ENCODE measurements at regions not wholly inside any gene's neighbourhood (a gene's known extent, or its start where the extent isn't known, plus 50 kb on each side); places are given as distances from the start of the nearest gene placed in this dataset.
"Not testable (repeated sequence)": the region's sequence is repeated elsewhere in the genome, so short reads cannot be mapped to it uniquely, and the experiment has no call there.

DNA sequence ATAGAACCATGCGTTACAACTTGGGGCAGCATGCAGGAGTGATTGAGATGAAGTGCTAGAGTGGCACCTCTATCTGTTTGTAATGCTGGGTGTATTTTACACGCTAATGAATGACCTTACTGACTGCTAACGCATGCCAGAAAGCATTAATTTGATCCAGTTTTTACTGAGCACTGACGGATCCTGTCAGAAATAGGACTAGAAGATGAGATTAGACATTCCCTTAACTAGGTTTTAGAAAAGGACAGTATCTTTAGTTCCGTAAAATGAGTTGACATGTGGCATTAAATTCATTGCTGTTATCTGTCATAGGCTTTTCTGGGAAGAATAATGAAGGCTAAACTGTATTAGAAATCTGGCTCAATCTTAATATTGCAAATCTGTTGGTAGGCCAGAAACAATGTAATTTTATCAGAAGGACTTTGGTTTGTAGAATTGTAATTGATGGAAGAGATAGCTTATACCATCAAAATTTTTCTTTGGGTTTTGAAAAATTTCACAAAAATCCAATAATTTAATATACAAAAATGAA, 140.4 kb upstream of the WDFY3 start:
- DNase-seq, result no peak

DNA sequence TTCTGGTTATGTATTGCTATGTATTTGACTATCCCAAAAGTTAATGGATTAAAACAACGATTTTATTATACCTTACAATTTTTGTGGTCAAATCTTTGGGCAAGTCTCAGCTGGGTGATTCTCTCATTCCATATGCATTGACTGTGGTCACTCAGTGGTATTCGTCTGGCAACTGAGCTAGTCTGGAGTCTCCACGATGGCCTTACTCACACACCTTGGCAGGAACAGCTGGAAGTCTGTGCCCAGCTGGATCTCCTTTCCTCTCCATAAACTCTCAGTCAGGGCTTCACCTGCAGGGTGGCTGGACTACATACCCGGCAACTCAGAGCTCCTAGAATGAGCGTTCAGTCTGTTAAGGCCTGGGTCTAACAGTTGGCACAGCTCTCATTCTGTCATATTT, 141.1 kb upstream of the WDFY3 start:
- DNase-seq, result no peak

DNA sequence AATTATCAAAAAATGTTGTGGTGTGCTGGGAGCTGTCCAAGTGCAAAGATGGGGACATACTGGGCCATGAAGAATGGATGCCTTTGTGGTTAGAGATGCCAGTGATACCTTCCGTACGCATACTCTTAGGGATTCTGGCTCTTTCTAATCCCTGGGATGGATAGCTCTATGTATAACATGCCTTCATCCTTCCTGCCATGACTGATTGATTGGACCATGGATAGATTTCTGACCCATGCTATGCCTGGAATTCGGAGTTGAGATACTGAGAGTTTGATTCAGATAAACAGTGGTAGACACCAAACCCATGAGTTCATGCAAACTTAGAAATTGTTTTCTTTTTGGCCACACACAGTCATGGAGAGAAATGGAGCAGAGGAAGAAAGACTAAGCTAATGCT, 147.2 kb upstream of the WDFY3 start:
- DNase-seq, result no peak

- DNase-seq, result no peak
Measured at GRCh38 chr4:85114526-85114925, 148.0 kb upstream of the WDFY3 start.

GRCh38 chr4:85116008-85116407, 149.5 kb upstream of the WDFY3 start:
- DNase-seq, result no peak

DNA sequence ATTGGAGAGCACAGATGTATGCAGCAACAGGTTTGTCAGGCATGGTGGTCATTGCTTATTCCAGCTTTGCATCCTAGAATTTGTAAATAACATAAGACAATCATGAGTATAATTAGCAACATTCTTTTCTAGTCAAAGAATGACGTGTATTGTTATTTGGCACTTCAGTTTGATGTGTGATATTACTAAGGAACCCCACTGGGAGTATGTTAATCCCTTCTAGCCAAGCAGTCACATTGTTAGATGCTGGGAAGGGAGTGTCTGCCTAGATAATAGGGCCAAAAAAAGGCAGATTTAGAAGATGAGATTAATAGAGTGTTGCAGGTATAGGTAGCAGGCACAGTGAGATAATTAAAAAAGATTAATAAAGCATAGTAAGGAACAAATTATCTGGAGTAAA, 159.2 kb upstream of the WDFY3 start:
- DNase-seq, result no peak

DNA sequence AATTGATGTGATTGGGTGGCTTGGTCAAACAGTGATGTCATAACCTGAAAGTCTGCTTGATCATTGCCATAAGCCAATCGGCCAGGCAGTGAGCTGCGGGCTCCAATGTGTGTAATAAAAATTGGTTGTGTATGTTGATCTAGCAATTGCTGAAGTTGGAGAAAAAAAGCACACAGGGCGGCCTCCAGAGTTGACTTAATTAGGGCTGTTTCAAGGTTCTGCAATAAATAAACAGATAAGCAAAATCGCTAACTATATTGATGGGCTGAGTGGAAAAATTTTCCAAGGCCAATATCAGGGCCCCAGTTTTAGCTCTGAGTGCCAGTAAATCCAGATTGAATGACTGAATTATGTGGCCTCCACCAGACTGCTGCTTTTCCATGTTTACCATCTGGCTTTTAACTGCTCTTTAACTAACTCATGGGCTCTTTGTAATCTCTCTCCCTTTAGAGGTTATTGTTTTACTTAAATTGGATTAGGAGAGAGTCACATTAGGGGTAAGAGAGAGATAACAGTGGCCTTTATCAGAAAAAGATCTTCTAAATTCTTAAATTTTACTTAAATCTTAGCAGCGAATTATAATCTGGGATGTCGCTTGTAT, 160.6 kb upstream of the WDFY3 start:
- DNase-seq, result no peak

DNA sequence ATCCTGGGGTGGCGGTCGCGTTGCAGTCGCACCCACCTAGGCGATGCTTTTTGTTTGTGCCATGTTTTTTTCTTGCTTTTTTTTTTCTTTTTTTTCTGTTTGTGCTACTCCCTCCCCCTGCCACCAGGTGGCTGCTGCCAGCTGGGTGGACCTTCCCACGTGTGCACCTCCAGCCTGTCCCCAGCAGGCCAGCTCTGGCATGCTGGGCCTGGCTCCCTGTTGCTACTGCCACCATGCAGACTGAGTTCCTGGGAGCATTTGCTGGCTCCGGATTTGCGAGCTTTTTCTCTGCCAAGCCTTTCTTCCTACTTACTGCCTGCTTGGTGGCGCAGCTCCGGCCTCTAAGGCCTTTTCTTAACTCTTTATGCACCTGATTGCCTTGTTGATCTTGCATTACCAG, 161.2 kb upstream of the WDFY3 start:
- DNase-seq, result no peak

DNA sequence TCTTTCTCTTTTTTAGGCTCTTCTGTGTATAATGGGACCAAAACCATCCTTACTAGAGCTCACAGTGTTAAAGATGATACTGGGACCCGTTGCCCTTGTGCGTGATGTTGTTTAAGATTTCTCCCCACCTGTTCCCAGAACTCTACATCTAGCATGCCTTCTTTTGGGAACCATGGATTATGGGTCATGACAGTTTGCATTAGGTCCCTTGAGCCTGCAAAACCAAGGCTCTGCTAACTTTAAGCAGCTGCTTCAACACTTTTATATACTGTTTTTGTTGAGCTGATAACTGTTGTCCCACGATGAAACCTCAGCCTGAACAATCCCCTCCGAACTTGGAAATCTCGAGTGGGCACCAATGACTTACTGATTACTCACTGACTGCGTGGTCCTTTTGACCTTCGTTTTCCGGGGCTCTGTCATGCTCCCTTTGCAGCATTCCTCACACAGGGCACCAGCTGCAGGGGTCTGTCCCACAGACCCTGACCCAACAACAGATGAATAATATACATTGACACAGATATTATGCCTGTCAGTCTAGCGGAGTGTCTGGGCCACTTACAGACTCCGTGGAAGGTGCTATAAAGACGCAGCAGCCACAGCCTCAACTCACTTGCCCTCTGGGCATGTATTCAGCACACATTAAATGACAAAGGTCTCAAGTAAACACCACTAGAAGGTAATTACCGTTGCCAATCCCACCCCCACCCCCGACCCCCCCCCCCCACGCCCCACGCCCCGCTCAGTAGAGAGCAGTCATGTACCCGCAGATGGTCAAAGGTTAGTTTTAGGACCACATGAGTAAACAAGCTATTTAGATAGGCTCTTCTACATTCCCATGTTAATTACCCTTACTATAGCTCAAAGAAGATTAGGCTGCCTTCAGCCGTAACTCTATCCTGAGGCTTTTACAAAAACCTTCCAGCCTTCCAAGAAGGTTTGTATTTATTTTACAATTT, 162.0 kb upstream of the WDFY3 start:
- no peak for DNase-seq

DNA sequence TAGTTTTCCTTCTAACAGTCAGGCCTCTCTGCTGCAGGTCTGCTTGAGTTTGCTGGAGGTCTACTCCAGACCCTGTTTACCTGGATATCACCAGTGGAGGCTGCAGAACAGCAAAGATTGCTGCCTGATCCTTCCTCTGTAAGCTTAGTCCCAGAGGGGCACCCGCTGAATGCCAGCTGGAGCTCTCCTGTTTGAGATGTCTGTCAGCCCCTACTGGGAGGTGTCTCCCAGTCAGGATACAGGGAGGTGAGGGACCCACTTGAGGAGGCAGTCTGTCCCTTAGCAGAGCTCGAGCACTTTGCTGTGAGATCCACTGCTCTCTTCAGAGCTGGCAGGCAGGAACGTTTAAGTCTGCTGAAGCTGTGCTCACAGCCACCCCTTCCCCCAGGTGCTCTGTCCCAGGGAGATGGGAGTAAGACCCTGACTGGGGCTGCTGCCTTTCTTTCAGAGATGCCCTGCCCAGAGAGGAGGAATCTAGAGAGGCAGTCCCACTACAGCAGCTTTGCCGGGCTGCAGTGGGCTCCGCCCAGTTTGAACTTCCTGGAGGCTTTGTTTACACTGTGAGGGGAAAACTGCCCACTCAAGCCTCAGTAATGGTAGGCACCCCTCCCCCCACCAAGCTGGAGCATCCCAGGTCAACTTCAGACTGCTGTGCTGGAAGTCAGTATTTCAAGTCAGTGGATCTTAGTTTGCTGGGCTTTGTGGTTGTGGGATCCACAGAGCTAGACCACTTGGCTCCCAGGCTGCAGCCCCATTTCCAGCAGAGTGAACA, 163.1 kb upstream of the WDFY3 start:
- DNase-seq, result not testable (repeated sequence)

GRCh38 chr4:85132117-85132516, 165.6 kb upstream of the WDFY3 start:
- no peak for DNase-seq

- DNase-seq, result no peak
Measured at GRCh38 chr4:85132570-85132969, 166.1 kb upstream of the WDFY3 start.

DNA sequence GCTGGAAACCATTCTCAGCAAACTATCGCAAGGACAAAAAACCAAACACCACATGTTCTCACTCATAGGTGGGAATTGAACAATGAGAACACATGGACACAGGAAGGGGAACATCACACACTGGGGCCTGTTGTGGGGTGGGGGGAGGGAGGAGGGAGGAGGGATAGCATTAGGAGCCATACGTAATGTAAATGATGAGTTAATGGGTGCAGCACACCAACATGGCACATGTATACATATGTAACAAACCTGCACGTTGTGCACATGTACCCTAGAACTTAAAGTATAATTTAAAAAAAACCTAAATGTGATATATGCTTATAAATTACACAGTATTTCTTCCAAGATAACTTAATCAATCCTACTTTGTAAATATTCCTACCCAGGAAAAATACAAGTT, 173.3 kb upstream of the WDFY3 start:
- DNase-seq, result not testable (repeated sequence)

GRCh38 chr4:85142451-85142850, 176.0 kb upstream of the WDFY3 start:
- no peak for DNase-seq

- DNase-seq, result no peak
Measured at GRCh38 chr4:85147481-85148076, 181.1 kb upstream of the WDFY3 start.

DNA sequence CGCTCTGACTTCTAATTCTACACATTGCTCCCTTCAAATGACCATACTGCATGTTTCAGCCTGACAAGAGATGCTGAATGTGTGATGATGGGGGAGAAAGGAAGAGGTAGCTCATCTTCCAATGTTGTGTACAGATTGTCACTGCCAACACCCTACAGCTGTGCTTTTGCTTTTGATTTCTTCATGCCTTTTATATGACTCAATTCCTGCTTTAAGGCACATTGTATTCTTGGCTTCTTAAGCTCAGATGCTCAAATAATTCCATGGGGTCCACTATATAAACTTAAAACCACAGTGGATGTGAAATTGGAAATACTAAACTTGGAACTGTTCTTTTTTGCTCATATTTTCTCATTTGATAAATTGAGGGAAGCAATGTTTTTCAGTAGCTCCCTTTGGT, 183.2 kb upstream of the WDFY3 start:
- no peak for DNase-seq

DNA sequence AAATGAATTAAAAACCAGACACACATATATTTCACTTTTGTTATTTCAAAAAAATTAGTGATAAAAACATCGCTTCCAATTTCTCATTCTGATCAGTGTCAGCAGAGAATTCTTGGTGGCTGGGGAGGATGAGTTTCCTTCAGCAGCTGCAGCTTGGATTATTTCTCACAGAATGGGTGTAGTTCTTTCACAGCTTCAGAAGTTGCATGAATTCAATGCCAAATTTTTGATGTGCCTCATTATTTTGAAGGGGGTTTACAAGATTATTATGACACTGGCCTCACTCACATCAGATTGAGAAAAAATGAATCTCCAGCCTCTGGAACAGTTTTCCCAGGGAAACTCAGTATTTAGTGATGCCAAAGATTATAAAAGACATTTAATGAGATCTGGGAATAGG, 184.9 kb upstream of the WDFY3 start:
- DNase-seq, result no peak

DNA sequence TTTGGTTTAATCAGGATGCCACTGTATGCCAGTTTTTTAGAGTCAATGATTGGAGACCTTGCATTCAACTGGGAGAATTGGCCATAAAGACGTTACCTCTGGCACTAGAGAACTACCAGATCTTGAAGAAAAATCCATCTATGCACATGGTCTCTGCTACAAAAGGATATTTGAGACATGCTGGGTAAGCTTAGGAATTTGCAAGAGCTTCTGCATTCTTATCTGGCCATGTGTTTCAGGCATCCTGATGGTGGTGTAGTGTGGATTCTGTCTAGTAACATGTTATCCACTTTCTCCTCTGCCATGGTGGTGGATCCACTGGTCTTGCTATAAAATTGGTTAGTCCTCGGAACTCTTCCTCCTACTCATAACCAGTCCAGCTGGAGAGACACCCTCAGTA, 185.3 kb upstream of the WDFY3 start:
- DNase-seq, result no peak

DNA sequence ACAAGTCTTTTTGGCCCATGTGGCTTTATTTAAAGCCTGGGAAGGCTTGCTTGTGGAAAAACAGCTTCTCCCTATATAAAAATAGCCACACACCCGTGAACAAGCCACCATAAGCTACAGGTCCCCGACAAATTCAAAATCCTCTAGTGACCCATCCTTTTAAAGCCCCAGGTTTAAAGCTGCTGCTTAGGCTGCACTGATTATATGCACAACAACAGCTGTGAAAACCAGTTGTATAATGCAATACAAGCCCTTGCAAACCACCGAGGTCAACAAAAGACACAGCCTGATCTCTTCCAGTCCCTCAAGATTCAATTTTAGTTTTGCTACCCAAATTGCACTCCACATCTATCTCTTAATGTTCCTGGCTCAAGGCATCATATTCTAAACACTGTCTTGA, 186.0 kb upstream of the WDFY3 start:
- DNase-seq, result no peak

GRCh38 chr4:85153221-85153620, 186.7 kb upstream of the WDFY3 start:
- no peak for DNase-seq

DNA sequence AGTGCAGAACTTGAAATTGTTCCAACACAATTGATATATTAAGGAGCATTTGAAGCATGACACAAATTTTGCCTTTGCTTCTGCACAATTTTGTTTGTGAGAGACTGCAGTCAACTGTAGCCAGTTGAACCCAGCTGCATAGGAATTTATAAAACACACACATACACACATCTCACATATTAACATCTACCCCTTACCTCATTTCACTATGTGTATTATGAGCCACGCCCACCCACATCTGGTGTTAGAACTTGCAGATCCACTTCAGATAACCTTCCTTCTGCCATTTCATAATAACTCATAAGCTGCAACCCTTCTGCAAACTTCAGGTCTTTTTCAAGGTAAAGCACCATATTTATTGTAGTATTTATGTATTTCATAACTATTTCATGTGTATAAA, 188.1 kb upstream of the WDFY3 start:
- DNase-seq, result no peak

DNA sequence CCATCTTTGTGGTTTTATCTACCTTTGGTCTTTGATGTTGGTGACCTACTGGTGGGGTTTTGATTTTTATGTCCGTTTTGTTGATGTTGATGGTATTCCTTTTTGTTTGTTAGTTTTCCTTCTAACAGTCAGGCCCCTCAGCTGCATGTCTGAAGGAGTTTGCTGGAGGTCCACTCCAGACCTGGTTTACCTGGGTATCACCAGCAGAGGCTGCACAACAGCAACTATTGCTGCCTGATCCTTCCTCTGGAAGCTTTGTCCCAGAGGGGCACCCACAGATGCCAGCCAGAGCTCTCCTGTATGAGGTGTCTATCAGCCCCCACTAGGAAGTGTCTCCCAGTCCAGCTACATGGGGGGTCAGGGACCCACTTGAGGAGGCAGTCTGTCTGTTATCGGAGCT, 199.3 kb upstream of the WDFY3 start:
- no peak for DNase-seq

DNA sequence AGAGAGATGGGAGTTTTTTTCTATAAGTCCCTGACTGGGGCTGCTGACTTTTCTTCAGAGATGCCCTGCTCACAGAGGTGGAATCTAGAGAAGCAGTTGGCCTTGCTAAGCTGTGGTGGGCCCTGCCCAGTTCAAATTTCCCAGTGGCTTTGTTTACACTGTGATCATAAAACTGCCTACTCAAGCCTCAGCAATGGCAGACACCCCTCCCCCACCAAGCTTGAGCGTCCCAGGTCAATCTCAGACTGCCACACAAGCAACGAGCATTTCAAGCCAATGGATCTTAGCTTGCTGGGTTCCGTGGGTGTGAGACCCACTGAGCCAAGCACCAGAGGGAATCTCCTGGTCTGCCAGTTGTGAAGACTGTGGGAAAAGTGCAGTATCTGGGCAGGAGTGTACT, 199.8 kb upstream of the WDFY3 start:
- DNase-seq, result no peak

All from CD4-positive, alpha-beta T cell treated with Interleukin-17A for 4 hours (primary cell).